A549 (cell line): ENCODE measurements at regions not wholly inside any gene's neighbourhood (a gene's known extent, or its start where the extent isn't known, plus 50 kb on each side); places are given as distances from the start of the nearest gene placed in this dataset.

Experiments
- BHLHE40 ChIP-seq: IDR thresholded peaks from 2 replicates; pipeline ENCODE4 v1.6.1; 2012; ENCODE audit warnings: low read depth, low read length, inconsistent platforms
- CHD2 ChIP-seq: fragments of 150-350 bp; IDR thresholded peaks from 2 replicates; pipeline ENCODE4 v1.6.1; 2014; ENCODE audit warnings: low read length; ENCODE audit not compliant: partially characterized antibody
- E2F6 ChIP-seq: IDR thresholded peaks from 2 replicates; pipeline ENCODE4 v1.6.1; 2012; ENCODE audit warnings: low read depth, borderline replicate concordance
- EP300 ChIP-seq, 2 experiments: fragments of >200 bp; sonication (Bioruptor Twin); formaldehyde crosslinking; IDR thresholded peaks; 2 replicates in 1 of 2; 3 replicates in 1 of 2; pipeline ENCODE4 v1.6.1; 2016 to 2017
- FOSL2 ChIP-seq, 2 experiments: fragments of 450-650 bp in 1 of 2; fragments of >200 bp in 1 of 2; sonication (Bioruptor Twin) in 1 of 2; formaldehyde crosslinking; IDR thresholded peaks; 2 replicates each; pipeline versions ENCODE4 v1.5.0 to v1.6.1; 2016 to 2020; ENCODE audit warnings: mild to moderate bottlenecking in 1 of 2, moderate library complexity in 1 of 2
- JUN ChIP-seq, 2 experiments: fragments of >200 bp; sonication (Bioruptor Twin); formaldehyde crosslinking; IDR thresholded peaks; 2 replicates in 1 of 2; 3 replicates in 1 of 2; pipeline ENCODE4 v1.6.1; 2016 to 2017
- KDM5A ChIP-seq: fragments of 200-600 bp; sonication (generic); IDR thresholded peaks from 2 replicates; pipeline ENCODE4 v1.6.1; 2016; ENCODE audit warnings: antibody characterized with exemption, mild to moderate bottlenecking
- SREBF2 ChIP-seq: fragments of 450-650 bp; IDR thresholded peaks from 2 replicates; pipeline ENCODE4 v1.6.1; 2014; ENCODE audit warnings: mild to moderate bottlenecking, moderate library complexity
- TP53 ChIP-seq: fragments of 250-450 bp; sonication (Bioruptor Pico); IDR thresholded peaks from 2 replicates; pipeline ENCODE4 v1.5.0; 2021; ENCODE audit warnings: mild to moderate bottlenecking, moderate library complexity
- ZNF302 ChIP-seq: fragments of 250-450 bp; sonication (Bioruptor Pico); IDR thresholded peaks from 2 replicates; pipeline ENCODE4 v1.9.0; 2021; ENCODE audit warnings: inconsistent platforms, mild to moderate bottlenecking, moderate library complexity
- TF ChIP-seq, protein P1 (sequence below): fragments of >200 bp; sonication (Bioruptor Twin); formaldehyde crosslinking; IDR thresholded peaks from 3 replicates; pipeline ENCODE4 v1.5.1; 2016
- TF ChIP-seq, protein P2 (sequence below): fragments of 250-450 bp; sonication (Bioruptor Pico); IDR thresholded peaks from 2 replicates; pipeline ENCODE4 v1.5.0; 2021; ENCODE audit warnings: mild to moderate bottlenecking, moderate library complexity, borderline replicate concordance
- TF ChIP-seq, protein P3 (sequence below): fragments of 200-600 bp; sonication (generic); IDR thresholded peaks from 2 replicates; pipeline ENCODE4 v1.6.1; 2016; ENCODE audit warnings: antibody characterized with exemption, mild to moderate bottlenecking, moderate library complexity
- TF ChIP-seq, protein P4 (sequence below): fragments of 450-650 bp; IDR thresholded peaks from 2 replicates; pipeline ENCODE4 v1.6.1; 2014; ENCODE audit warnings: antibody characterized with exemption

DNA sequence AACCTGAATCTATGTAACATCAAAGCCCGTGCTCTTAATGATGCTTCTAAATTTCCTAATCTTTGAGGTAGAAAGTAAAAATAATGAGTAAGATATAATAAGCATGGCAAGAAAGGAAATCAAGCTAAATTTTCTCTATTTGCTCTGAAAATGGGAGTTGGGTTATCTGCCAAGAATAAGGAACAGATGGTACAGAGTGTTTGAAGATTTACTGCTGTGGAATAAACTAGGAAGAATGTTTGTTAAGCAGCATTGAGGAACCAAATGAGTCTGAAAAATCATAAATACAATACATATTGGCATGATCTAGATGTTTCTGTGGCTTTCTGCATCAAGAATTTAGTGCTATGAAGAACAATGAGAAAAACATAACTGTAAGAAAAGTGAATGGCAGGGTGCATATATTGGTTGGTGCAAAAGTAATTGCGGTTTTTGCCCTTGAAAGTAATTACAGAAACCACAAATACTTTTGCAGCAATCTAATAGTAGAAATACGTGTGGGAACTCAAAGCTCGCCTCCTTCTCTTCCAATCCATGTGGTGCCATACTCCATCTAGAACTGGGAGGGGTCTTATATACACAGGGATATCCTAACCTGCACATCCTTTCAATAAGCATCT is 87.6 kb downstream of the SUCNR1 start:
- TF ChIP-seq, protein P1, sequence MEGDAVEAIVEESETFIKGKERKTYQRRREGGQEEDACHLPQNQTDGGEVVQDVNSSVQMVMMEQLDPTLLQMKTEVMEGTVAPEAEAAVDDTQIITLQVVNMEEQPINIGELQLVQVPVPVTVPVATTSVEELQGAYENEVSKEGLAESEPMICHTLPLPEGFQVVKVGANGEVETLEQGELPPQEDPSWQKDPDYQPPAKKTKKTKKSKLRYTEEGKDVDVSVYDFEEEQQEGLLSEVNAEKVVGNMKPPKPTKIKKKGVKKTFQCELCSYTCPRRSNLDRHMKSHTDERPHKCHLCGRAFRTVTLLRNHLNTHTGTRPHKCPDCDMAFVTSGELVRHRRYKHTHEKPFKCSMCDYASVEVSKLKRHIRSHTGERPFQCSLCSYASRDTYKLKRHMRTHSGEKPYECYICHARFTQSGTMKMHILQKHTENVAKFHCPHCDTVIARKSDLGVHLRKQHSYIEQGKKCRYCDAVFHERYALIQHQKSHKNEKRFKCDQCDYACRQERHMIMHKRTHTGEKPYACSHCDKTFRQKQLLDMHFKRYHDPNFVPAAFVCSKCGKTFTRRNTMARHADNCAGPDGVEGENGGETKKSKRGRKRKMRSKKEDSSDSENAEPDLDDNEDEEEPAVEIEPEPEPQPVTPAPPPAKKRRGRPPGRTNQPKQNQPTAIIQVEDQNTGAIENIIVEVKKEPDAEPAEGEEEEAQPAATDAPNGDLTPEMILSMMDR: no peak
- TF ChIP-seq, protein P2, sequence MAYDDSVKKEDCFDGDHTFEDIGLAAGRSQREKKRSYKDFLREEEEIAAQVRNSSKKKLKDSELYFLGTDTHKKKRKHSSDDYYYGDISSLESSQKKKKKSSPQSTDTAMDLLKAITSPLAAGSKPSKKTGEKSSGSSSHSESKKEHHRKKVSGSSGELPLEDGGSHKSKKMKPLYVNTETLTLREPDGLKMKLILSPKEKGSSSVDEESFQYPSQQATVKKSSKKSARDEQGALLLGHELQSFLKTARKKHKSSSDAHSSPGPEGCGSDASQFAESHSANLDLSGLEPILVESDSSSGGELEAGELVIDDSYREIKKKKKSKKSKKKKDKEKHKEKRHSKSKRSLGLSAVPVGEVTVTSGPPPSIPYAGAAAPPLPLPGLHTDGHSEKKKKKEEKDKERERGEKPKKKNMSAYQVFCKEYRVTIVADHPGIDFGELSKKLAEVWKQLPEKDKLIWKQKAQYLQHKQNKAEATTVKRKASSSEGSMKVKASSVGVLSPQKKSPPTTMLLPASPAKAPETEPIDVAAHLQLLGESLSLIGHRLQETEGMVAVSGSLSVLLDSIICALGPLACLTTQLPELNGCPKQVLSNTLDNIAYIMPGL: no peak
- no peak for TF ChIP-seq E2F6
- no peak for TF ChIP-seq KDM5A
- no peak for TF ChIP-seq ZNF302
- TF ChIP-seq, protein P3, sequence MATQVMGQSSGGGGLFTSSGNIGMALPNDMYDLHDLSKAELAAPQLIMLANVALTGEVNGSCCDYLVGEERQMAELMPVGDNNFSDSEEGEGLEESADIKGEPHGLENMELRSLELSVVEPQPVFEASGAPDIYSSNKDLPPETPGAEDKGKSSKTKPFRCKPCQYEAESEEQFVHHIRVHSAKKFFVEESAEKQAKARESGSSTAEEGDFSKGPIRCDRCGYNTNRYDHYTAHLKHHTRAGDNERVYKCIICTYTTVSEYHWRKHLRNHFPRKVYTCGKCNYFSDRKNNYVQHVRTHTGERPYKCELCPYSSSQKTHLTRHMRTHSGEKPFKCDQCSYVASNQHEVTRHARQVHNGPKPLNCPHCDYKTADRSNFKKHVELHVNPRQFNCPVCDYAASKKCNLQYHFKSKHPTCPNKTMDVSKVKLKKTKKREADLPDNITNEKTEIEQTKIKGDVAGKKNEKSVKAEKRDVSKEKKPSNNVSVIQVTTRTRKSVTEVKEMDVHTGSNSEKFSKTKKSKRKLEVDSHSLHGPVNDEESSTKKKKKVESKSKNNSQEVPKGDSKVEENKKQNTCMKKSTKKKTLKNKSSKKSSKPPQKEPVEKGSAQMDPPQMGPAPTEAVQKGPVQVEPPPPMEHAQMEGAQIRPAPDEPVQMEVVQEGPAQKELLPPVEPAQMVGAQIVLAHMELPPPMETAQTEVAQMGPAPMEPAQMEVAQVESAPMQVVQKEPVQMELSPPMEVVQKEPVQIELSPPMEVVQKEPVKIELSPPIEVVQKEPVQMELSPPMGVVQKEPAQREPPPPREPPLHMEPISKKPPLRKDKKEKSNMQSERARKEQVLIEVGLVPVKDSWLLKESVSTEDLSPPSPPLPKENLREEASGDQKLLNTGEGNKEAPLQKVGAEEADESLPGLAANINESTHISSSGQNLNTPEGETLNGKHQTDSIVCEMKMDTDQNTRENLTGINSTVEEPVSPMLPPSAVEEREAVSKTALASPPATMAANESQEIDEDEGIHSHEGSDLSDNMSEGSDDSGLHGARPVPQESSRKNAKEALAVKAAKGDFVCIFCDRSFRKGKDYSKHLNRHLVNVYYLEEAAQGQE: no peak
- TF ChIP-seq, protein P4, sequence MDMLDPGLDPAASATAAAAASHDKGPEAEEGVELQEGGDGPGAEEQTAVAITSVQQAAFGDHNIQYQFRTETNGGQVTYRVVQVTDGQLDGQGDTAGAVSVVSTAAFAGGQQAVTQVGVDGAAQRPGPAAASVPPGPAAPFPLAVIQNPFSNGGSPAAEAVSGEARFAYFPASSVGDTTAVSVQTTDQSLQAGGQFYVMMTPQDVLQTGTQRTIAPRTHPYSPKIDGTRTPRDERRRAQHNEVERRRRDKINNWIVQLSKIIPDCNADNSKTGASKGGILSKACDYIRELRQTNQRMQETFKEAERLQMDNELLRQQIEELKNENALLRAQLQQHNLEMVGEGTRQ: no peak
- TF ChIP-seq CHD2: no peak
- TF ChIP-seq JUN (IDR thresholded peaks at IDR 0.05): no peak
- TF ChIP-seq TP53 (CRISPR knock-in tag): no peak
- no peak for TF ChIP-seq EP300 (IDR thresholded peaks at IDR 0.05)
- TF ChIP-seq FOSL2 (IDR thresholded peaks at IDR 0.05): no peak
- no peak for TF ChIP-seq FOSL2 (CRISPR knock-in tag; IDR thresholded peaks at IDR 0.05)
- no peak for TF ChIP-seq BHLHE40
- no peak for TF ChIP-seq SREBF2
